D341Med (cell line): ENCODE measurements at regions not wholly inside any gene's neighbourhood (a gene's known extent, or its start where the extent isn't known, plus 50 kb on each side); places are given as distances from the start of the nearest gene placed in this dataset.
"Not testable (repeated sequence)": the region's sequence is repeated elsewhere in the genome, so short reads cannot be mapped to it uniquely, and the experiment has no call there.

Experiments
- DNase-seq: peaks from one replicate; pipeline ENCODE4 v3.0.0; 2012; ENCODE audit warnings: low spot score

DNA sequence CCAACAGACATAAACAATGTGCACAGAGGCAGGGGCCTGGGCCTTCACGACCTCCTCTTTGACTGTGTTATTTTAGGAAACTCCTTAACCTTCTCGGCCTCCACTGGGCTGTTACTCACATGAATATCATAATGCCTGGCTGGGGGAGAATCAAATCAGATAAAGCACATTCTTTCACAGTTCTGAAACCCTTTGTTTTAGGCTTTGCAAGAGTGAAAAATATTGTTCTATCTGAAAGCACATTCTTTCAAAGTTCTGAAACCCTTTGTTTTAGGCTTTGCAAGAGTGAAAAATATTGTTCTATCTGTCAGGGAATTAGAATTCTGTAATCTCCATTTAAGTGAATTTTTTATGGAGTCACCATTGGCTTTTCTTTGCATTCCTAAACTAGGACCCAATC, 50.7 kb upstream of the SYNDIG1 start:
- DNase-seq, result no peak

DNA sequence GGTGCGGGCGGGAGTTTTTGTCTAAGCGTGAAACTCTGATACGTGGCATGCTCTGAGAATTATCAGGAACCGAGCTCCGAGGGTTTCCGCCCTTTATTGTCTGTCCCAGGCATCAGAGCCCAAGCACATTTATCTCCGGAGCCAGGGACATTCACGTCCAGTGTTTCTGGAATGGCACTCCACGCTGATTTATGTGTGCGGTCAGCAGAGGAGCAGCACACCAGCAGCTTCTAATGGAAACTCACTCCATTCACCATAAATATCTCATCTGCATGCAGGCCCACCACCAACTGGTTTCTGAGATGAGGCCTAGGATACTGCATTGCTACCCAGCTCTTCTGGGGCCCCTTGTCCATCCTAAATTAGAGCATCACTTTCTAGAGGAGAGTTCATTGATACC, 51.9 kb upstream of the SYNDIG1 start:
- no peak for DNase-seq

DNA sequence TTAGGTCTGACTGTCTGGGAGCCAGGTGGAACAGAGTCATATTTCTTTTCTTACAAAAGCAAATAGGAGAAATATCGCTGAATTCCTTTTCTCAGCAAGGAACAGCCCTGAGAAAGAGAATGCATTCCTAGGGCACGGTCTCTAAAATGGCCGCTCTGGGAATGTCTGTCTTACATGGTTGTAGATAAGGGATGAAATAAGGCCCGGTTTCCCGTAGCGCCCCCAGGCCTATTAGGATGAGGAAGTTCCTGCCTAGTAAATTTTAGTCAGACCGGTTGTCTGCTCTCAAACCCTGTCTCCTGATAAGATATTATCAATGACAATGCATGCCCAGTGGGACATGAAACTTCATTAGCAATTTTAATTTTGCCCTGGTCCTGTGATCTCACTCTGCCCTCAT, 54.0 kb upstream of the SYNDIG1 start:
- DNase-seq, result not testable (repeated sequence)

DNA sequence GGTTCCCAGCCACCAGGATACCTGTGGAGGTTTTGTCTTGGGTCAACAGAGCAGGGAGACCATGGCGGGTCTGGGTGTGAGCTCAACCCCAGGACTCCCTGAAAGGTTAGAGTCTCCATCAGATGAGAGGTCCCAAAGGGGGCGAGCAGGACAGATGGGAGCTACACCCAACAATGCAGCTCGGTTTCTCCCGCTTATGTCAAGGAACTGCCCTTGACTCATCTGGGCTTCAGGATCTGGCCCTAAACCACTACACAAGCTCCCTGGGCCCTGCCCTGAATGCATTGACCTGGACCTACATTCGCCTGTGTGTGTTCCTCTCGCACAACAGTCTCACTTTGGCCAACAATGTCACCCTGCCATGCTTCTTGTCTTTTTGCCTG, 57.6 kb upstream of the SYNDIG1 start:
- DNase-seq, result no peak

DNA sequence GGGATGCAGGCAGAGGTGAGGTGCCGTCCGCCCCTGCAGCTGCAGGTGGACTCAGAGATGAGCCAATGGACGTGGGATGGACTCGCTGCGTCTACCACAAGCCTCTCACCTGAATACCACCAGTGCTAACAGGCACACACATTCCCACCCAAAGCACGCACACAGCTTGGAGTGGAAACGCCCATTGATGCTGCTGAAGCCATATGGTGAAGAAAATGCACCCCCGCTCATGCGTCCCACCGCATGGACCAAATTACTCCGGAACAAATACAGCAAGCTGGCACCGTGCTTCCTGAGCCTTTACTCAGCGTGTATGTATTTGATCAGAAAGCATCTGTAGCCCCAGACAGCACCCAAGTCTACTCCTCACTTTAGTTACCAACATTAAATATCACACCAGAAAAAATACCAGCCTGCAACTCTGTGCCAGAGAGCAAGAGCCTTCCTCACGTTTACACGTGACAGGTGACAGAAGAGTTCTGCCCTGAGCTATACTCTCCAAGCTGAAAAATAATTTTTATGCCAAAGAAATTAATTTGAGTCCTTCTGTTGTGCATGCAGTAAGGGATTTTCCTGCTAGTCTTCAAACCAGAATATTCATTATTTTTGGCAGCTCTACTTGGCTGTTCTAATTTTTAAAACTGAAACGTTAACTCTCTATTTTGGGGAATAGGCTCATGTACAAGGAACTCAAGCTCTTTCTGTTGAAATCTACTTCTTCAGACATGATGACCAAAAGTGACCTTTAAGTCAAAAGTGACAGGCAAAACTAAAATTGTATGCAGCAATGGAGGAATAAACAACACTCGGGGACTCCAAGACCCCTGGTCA, 58.2 kb upstream of the SYNDIG1 start:
- DNase-seq, result no peak

DNA sequence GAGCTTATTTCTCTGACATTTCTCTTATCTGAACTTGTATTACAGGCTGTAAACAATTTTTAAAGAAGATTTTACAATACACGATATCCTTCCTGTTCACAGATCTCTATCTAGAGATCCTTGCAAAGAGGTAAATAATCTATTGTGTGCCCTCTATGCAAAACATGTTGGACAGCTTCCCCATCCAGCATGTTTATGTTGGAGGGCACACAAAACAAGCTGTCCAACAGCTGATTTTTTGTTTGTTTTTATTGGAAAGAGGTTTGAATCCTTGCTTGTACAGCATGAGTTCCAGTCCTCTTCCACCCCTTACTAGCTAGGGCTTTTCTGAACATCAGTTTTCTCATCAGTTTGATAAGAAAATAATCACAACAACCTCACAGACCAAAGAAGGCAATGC, 62.3 kb upstream of the SYNDIG1 start:
- no peak for DNase-seq

DNA sequence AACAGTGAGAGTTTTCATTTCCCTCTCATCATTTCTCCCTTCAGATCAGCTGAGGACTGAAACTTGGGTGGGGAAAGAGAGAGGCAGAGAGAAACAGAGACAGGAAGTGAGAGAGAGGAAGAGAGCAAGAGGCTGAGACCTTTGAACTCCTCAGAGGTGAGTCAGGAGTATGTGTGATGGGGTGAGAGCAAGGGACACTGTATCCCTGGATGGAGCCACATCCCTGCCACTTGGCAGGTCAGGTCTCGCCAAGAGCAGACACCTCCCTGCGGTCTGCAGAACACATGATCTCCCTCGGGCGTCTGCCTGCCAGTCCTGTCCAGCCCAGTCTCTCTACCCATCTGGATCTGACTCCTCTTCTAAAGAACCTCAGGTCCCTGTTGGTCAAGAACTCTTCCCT, 62.7 kb upstream of the SYNDIG1 start:
- DNase-seq, result no peak

DNA sequence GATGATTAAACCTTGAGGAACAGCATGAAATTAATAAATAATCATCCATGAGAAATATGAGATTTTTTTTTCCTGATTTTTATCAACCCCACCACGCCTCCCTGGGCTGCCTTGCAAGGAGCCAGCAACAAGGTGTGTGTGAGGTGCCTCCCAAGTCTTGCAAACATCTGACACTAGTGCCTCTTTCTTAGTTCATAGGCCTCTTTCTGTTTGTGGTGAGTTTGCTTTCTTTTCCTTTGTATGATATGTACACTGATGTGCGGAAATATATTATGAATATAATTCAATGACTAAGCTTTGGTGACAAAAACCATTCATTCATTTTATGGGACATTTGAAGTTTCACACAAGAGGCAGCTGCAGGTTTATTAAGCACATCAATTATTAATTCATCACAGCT, 63.2 kb upstream of the SYNDIG1 start:
- DNase-seq, result no peak

DNA sequence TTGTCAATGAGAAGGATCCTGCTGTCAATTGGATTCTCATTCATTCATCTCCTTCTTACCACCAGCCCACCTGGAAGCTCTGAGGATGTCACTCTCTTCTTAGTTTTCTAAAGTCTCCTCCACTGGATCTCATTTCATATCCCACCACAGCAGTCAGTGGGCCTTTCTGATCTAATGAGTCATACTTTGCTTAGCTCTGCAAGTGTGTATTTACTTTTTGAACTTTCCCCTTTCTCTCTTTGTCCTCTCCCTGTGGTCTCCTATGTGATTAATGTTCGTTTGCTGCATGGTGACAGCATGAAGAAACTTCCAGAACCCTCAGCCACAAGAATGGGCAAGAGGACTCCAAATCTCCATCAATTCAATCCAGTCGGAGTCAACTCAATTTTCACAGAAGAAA, 63.6 kb upstream of the SYNDIG1 start:
- DNase-seq, result no peak

DNA sequence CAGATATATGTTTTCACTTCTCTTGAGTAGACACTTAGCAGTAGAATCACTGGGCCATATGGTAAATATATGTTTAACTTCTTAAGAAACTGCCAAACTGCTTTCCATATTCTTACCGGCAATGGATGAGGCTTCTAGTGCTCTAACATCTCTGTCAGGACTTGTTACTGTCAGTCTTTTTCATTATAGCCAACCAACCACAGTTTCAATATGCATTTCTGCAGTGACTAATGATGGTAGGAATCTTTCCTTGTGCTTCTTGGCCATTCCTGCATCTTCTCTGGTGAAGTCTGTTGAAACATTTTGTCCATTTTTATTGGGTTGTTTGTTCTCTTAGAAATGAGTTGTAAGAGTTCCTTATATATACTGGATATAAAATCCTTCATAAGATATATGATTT, 66.0 kb upstream of the SYNDIG1 start:
- DNase-seq, result no peak

DNA sequence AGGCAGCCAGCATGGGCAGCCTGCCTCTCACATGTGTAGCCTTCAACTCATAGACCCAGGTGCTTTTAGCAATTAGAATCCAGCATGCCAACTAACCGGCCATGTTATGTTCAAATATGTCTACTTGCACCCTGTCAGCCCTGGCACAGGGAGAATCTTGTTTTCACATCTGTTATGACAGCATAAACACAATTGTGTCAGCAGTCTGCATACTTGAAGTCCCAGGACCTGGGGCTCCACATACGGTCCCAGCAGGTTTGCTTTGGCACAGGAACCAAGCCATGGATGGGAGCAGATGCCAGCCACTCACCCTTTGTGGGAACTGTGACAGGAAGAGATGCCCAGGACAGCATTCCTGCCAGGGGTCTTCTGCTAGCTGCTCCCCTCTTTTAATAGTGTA, 67.2 kb upstream of the SYNDIG1 start:
- DNase-seq, result no peak

DNA sequence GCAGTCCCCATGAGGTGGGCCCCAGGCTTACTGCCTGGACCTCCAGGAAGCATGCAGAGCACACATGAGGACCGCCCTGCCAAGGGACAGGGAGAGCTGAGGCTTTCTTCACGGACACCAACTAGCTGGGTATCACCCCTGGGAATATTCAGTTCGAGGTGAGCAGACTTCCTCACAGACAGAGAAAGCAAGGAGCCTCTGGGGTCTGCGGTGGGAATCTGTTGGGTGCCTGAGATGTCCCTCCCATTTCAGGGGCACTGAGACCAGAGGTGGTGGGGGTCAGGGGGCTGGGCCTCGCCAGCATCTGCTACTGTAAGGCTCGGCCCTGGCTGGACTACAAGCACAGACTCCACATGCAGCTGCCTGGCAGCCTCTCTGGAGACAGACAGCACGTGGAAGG, 74.3 kb upstream of the SYNDIG1 start:
- no peak for DNase-seq

DNA sequence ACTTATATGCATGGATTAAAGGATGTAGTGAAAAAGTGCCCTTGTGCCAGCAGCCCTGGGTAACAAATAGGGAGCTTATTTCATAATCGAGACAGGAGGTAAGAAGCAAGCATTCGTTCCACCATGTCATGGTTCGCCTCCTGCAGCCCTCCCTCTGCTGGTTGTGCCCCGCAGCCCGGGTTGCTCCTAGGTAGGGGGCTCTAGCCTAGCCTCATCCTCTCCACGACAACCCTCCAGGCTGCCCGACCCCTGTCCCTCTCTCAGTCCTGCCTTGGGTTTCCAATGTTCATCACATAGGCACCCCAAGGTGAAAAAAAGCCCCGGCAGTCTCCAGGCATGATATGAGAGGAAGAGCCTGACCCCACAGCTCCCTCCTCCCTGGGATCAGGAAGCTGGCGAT, 75.5 kb upstream of the SYNDIG1 start:
- DNase-seq, result no peak

DNA sequence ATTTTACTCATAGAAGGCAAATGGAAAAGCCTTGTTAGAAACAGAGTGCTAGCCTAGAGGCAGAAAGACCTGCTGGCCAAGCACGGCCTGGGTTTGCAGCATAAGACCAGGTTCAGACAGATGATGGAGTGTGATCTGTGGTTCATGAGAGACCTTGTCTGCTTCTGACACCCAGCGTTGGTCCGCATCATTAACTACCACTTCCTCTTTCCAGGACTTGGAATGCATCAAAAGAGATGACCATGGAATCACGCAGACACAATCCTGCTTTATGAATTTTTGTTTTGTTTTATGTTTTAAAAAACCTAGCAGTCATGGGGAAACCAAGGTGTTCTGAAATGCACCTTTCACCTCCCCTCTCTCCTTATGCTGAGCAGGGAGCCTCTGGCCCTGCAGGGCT, 76.8 kb upstream of the SYNDIG1 start:
- no peak for DNase-seq

DNA sequence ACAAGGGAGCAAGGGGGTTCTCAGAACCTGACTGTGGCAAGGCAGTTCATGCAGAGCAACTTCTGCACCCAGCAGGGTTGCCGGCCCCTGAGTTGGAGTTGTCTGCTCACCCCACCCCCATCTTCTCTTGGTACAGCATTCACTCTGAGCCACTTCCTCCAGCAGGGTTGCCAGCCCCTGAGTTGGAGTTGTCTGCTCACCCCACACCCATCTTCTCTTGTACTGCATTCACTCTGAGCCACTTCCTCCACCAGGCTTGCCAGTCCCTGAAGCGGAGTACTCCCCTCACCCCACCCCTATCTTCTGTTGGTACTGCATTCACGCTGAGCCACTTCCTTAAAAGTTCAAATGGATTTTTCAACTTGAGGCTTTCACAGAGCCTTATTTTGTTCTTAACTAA, 79.7 kb upstream of the SYNDIG1 start:
- no peak for DNase-seq

DNA sequence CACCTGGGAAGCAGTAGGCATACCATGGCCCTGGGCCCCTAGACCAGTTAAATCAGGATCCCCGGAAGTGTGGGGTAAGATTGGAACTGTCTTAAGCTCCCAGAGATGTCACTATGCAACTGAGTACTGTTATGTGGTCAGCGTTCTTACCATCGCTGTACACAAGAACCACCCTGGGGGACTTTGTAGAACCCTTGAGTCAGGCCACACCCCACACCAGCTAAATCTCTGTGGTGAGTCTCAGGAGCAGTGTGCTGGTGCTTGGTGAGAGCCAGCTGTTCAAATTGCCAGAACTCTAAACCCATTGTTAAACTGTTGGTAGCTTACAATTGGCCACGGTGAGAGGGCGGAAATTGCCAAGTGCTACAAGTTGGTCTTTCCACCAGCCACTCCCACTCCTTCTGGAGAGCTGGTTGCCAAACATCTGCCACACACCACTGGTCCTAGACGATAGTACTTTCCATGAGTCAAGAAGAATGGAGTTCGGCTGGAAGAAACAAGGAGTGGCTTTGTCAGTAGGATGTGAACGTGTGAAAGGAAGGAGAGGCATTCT, 80.5 kb upstream of the SYNDIG1 start:
- no peak for DNase-seq

DNA sequence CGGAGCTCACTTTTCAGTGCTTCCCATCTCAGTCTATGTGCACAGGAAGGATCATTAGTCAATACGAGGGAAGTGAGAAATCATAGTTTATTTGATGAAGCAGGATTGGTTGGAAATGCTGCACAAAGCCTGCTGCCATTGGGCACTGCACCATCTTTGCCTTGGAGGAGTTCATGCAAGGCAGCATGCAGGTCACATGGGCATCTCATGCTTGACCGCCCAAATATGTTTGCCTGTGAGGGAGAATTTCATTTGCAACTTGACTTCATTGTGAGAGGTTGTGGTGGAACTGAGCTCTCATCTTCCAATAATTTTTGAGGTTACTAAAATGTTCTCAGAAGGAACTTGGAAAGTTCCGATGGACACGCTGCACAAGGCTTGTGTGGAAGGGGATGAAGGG, 83.9 kb upstream of the SYNDIG1 start:
- DNase-seq, result no peak

DNA sequence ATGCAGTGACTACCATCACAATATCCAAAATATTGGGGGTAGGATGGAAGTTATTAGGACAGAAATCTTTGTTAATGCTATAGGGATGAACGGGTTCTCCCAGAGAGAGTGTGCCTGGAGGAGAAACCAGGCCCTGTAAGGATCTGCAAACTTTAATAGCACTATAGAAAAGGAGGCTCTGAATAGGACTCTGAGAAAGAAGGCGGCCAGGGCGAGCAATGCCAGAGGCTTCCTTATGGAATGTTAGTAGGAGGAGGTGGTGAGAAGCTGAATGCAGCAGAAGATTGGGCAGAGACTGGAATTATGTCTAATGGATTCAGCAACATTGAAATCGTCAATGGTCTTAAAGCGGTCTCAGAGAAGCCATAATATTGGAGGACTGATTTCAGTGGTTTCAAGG, 84.6 kb upstream of the SYNDIG1 start:
- no peak for DNase-seq

DNA sequence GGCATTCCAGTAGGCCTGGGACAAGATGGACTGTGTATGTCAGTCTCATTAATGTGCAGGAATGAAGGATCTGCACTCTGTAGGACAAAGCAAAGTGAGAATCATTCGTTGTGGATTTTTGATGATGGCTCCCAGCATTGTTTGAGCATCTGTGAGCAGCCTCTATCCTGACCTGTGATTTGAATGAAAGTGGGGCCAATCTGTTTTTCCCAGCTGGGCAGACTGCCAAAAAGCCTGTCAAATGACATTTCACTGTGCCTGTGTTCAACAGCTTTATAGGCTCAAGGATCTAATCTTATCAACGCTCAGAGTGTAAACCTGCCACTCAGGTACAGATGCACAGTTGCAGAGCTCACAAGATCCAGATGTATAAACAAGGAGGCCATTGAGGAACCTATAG, 86.7 kb upstream of the SYNDIG1 start:
- DNase-seq, result peak; percentile 70

DNA sequence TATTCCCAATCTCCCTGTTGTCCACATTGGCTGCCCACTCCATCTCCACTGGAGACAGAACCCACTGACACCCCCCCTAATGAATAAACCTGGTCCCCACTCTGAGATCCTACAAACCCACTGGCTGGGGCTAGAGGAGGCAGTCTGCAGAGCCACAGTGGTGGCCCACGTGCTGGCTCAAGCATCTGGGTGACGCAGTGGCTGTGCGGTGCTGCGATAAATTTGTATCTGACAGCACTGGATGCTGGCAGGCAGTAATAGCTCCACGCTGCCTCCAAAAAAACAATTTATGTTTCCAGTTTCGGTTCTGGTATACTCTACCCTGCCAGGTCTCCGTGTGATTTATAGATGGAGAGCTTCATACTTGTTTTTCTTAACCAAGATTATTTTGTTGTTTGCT, 87.1 kb upstream of the SYNDIG1 start:
- DNase-seq, result peak; percentile 60

DNA sequence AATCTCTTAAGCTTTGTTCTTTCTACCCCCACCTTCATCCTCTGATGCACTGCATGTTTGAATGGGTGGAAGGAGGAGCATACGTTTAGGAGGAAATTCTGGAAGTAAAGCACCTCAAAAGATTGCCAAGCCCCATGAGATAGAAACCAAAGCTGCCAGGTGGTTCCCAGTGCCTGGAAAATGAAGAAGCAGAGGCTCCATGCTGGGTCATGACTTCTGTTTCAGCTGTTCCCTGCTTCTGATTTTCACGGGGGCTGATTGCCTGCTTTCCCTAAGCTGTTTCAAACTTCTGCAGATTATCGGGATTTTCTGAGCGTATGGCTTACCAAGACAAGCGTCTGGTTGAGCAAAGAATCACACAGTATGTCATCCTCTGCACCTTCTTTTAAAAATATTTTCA, 87.5 kb upstream of the SYNDIG1 start:
- no peak for DNase-seq

DNA sequence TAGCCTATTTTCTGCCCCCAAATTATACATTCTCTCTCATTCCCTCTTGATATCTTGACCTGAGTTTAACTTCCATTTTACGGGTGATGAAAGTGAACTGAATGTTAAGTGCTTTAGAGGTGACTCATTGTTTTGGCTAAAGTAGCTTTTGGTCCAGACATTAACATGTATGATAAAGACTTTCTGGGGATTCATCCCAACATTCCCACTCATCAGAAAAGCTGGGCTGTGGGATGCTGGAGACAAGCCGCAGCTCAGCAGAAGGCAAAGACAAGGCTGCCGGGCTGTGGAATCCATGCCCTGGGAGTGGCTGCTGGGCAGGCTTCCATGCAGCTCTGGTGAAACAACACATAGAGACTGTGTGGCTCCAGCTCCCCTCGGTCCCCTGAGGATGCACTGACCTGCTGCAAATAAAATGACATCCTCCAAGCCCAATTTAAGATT, 89.9 kb upstream of the SYNDIG1 start:
- DNase-seq, result no peak

DNA sequence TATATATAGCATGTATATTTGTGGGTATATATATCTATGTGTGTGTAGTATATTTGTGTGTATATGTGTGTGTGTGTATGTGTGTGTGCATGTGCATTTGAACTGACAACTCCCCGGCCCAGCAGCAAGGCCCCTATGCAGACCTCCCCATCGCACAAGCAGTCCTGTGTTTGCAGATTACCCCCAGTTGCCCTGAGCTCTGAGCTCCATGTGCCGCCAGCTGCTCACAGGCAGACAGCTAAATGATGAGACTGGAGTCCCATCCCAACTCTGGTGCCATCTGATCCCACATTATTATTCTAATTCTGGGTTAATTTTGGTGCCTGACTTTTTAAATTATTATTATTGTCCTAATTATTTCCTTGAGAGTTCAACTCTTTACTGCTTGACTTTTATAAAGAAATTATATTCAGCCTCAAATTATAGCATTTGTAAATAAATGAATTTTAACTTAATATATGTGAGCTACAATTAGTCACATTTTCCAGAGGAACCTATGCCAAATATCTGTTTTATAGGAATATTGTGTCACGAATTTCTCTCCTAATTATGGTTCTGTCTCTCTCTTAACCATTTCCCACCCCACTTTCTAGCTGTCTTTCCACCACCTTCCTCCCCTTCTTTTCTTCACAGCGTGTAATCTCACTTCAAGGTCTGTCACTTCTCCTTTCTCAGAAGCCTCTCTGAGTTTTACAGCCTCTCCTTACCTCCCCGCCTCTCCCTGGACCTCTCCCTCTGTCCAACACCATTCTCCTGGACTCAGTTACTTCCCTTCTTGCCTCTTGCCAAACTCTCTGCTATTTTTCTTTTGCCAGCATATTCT, 90.6 kb upstream of the SYNDIG1 start:
- DNase-seq, result peak; percentile 73
